GM12873 (cell line): ENCODE measurements at regions not wholly inside any gene's neighbourhood (a gene's known extent, or its start where the extent isn't known, plus 50 kb on each side); places are given as distances from the start of the nearest gene placed in this dataset.

ENCODE experiments used
- CTCF ChIP-seq: IDR thresholded peaks from 2 replicates; pipeline ENCODE4 v1.5.1; 2012; ENCODE audit warnings: low read depth, mild to moderate bottlenecking, moderate library complexity, low read length, control low read depth; ENCODE audit not compliant: insufficient read depth; ENCODE audit errors: missing control alignments

- TF ChIP-seq CTCF: no peak
These were observed 58.3 kb upstream of the NOCT start for GRCh38 chr4:138957302-138957701.

DNA sequence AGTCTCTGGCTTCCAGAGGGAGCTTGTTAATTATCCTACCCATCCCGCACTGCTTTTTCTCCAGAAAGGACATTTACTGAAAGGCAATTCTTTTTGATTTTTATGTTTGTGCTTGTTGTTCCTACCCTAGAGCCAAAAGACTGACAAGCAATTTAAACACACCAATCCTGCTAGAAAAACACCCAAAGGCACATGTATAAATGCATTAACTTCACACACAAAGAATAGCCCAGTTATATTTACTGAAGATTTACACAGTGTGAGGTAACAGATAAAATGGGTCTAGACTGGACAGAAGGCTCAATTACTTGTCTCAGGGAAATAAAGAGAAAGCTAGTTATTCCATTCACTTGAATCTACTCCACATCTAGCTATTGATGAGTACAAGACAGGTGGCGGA is 61.2 kb upstream of the NOCT start:
- TF ChIP-seq CTCF: no peak

DNA sequence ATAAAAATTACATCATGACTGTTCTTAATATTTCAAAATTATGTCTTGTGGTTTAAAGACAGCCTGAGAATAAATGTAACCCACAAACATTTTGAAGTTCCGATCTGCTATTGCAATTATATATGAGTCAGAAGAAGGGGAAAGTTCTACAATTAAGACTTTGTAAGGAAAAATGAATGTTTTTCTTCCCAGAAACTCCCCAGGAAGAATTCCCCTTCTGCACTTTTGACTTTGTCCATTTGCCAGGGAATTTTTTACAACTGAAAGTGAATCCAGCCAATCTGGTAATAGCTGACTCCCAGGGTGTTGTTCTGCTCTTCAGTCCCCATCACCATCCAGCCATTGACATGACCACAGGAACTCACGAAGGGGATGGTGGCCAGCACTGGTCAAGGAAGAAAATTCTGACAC is 61.6 kb upstream of the NOCT start:
- TF ChIP-seq CTCF: no peak

DNA sequence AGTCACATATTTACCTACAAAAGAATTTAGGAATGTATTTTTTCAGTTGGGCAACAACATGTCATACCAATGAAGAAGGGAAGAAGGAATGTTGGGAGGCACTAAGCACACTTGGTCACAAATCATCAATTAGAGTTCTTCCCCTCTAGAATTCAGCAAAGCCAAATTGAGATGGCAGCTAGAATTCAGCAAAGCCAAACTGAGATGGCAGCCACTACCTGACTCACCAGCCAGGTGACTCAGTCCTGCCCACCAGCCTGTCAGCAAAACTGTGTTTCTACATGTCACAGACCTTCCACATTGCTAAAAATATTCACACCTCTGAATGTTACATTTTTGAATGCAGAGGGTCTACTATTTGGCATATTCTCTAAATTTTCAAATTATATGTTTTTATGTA is 63.2 kb upstream of the NOCT start:
- no peak for TF ChIP-seq CTCF

GRCh38 chr4:138951764-138952163 is 63.8 kb upstream of the NOCT start:
- no peak for TF ChIP-seq CTCF

GRCh38 chr4:138949866-138950265 is 65.7 kb upstream of the NOCT start:
- TF ChIP-seq CTCF: no peak

DNA sequence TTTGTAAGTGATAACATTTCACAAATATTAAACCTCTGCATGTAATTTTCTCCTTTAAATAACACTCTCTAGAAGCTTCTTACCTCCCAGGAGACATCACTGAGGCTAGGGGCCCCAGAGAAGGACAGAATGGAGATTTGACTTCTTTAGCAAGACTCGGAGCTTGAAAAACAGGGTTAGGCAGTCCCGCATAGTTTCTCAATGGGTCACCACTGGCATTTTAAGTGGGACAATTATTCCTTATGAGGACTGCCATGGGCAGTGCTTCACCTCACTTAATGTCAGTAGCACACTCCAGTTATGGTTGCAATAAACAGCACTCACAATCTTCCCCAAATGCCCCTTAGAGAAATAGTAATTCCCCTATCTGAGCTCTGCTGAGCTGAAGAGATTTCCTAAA is 66.7 kb upstream of the NOCT start:
- no peak for TF ChIP-seq CTCF

DNA sequence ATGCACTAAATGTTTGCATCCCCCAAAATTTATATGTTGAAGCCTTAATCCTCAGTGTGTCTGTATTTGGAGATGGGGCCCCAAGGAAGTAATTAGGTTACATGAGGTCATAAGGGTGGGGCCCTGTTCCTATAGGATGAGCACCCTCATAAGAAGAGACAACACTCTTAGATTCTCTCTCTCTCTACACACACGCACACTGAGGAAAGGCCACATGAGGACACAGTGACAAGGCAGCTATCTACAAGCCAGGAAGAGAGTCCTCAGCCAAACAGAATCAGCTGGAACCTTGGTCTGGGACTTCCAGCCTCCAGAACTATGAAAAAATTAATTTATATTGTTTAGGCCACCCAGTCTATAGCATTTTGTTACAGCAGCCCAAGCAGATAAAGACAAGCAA is 69.3 kb upstream of the NOCT start:
- no peak for TF ChIP-seq CTCF
